Stimulated activated memory B cell treated with anti-CD40 and anti-IgM and Interleukin-4, amounts not matched to agents 10 μg/mL and 1 μg/mL and 100 μg/mL, for 72 hours (primary cell): ENCODE measurements at regions not wholly inside any gene's neighbourhood (a gene's known extent, or its start where the extent isn't known, plus 50 kb on each side); places are given as distances from the start of the nearest gene placed in this dataset.
"Not testable (repeated sequence)": the region's sequence is repeated elsewhere in the genome, so short reads cannot be mapped to it uniquely, and the experiment has no call there.

ENCODE experiments used
- ATAC-seq: fragments of 150-1000 bp; cut with Tn5 transposase; 2 replicates; pipeline ENCODE4 v1.10.0; 2021
- H3K27ac Mint-ChIP-seq: one replicate; pipeline ENCODE4 v1.8.0; 2022; ENCODE audit warnings: mild to moderate bottlenecking, mixed read lengths
- H3K27me3 Mint-ChIP-seq: one replicate; pipeline ENCODE4 v1.8.0; 2022; ENCODE audit warnings: mixed read lengths
- H3K36me3 Mint-ChIP-seq: one replicate; pipeline ENCODE4 v1.8.0; 2022; ENCODE audit warnings: mixed read lengths
- H3K4me1 Mint-ChIP-seq: one replicate; pipeline ENCODE4 v1.8.0; 2022; ENCODE audit warnings: mixed read lengths
- H3K4me3 Mint-ChIP-seq: one replicate; pipeline ENCODE4 v1.8.0; 2022; ENCODE audit warnings: mild to moderate bottlenecking, moderate library complexity, mixed read lengths
- H3K9me3 Mint-ChIP-seq: one replicate; pipeline ENCODE4 v1.8.0; 2022; ENCODE audit warnings: mixed read lengths

- H3K36me3 Mint-ChIP-seq, result no peaks in the 10 kb centered on the region
- no peak overlapping the region for H3K4me3 Mint-ChIP-seq
- H3K4me1 Mint-ChIP-seq, result no peaks in the 10 kb centered on the region
- no peaks in the 10 kb centered on the region for H3K27me3 Mint-ChIP-seq
- no peak for ATAC-seq
- no peak overlapping the region for H3K27ac Mint-ChIP-seq
- H3K9me3 Mint-ChIP-seq, result no peaks in the 10 kb centered on the region
Observed at GRCh38 chr4:57370691-57371090, 260.5 kb upstream of the IGFBP7 start.

- Mint-ChIP-seq H3K4me3 (no peak overlapping the region), H3K27ac (no peak overlapping the region), H3K27me3 (no peaks in the 10 kb centered on the region), H3K36me3 (no peaks in the 10 kb centered on the region), H3K4me1 (no peaks in the 10 kb centered on the region), H3K9me3 (no peaks in the 10 kb centered on the region)
- ATAC-seq, result no peak
Observed at GRCh38 chr4:57369446-57369845, 259.3 kb upstream of the IGFBP7 start.

- no peak overlapping the region for H3K27ac Mint-ChIP-seq
- no peaks in the 10 kb centered on the region for H3K36me3 Mint-ChIP-seq
- peaks cover 1% of the 10 kb centered on the region for H3K9me3 Mint-ChIP-seq
- no peaks in the 10 kb centered on the region for H3K4me1 Mint-ChIP-seq
- ATAC-seq, result no peak
- no peak overlapping the region for H3K4me3 Mint-ChIP-seq
- no peaks in the 10 kb centered on the region for H3K27me3 Mint-ChIP-seq
Observed at GRCh38 chr4:57364255-57364654, 254.1 kb upstream of the IGFBP7 start.

- Mint-ChIP-seq H3K27me3 (no peaks in the 10 kb centered on the region), H3K4me3 (no peak overlapping the region), H3K9me3 (peaks cover 4% of the 10 kb centered on the region), H3K36me3 (no peaks in the 10 kb centered on the region), H3K27ac (no peak overlapping the region), H3K4me1 (no peaks in the 10 kb centered on the region)
- no peak for ATAC-seq
Observed at GRCh38 chr4:57363346-57363745, 253.2 kb upstream of the IGFBP7 start.

GRCh38 chr4:57360681-57361080 lies 250.5 kb upstream of the IGFBP7 start:
- no peak for ATAC-seq
- no peaks in the 10 kb centered on the region for H3K36me3 Mint-ChIP-seq
- H3K4me3 Mint-ChIP-seq, result no peak overlapping the region
- no peak overlapping the region for H3K27ac Mint-ChIP-seq
- no peaks in the 10 kb centered on the region for H3K4me1 Mint-ChIP-seq
- H3K9me3 Mint-ChIP-seq, result peaks cover 4% of the 10 kb centered on the region
- H3K27me3 Mint-ChIP-seq, result no peaks in the 10 kb centered on the region

GRCh38 chr4:57355101-57355665 lies 245.0 kb upstream of the IGFBP7 start:
- no peak overlapping the region for H3K27ac Mint-ChIP-seq
- no peaks in the 10 kb centered on the region for H3K27me3 Mint-ChIP-seq
- no peak for ATAC-seq
- peaks cover 4% of the 10 kb centered on the region for H3K9me3 Mint-ChIP-seq
- no peaks in the 10 kb centered on the region for H3K36me3 Mint-ChIP-seq
- no peaks in the 10 kb centered on the region for H3K4me1 Mint-ChIP-seq
- H3K4me3 Mint-ChIP-seq, result no peak overlapping the region

GRCh38 chr4:57351731-57352130 lies 241.5 kb upstream of the IGFBP7 start:
- Mint-ChIP-seq H3K4me1 (no peaks in the 10 kb centered on the region), H3K27me3 (no peaks in the 10 kb centered on the region), H3K27ac (no peak overlapping the region), H3K36me3 (no peaks in the 10 kb centered on the region), H3K4me3 (no peak overlapping the region), H3K9me3 (no peaks in the 10 kb centered on the region)
- no peak for ATAC-seq

- Mint-ChIP-seq H3K9me3 (peaks cover 2% of the 10 kb centered on the region), H3K4me3 (no peak overlapping the region), H3K27ac (no peak overlapping the region), H3K36me3 (no peaks in the 10 kb centered on the region), H3K4me1 (no peaks in the 10 kb centered on the region), H3K27me3 (no peaks in the 10 kb centered on the region)
- ATAC-seq, result no peak
Observed at GRCh38 chr4:57344296-57344695, 234.1 kb upstream of the IGFBP7 start.

GRCh38 chr4:57342411-57342810 lies 232.2 kb upstream of the IGFBP7 start:
- Mint-ChIP-seq H3K4me3 (no peak overlapping the region), H3K36me3 (no peaks in the 10 kb centered on the region), H3K9me3 (peaks cover 4% of the 10 kb centered on the region), H3K4me1 (no peaks in the 10 kb centered on the region), H3K27me3 (no peaks in the 10 kb centered on the region), H3K27ac (no peak overlapping the region)
- ATAC-seq, result no peak

GRCh38 chr4:57338861-57339260 lies 228.7 kb upstream of the IGFBP7 start:
- not testable (repeated sequence) for H3K9me3 Mint-ChIP-seq, H3K27me3 Mint-ChIP-seq, H3K36me3 Mint-ChIP-seq, ATAC-seq, H3K4me1 Mint-ChIP-seq, H3K27ac Mint-ChIP-seq, H3K4me3 Mint-ChIP-seq

- no peaks in the 10 kb centered on the region for H3K36me3 Mint-ChIP-seq
- no peak for ATAC-seq
- H3K27ac Mint-ChIP-seq, result no peak overlapping the region
- no peaks in the 10 kb centered on the region for H3K4me1 Mint-ChIP-seq
- H3K9me3 Mint-ChIP-seq, result no peaks in the 10 kb centered on the region
- H3K27me3 Mint-ChIP-seq, result no peaks in the 10 kb centered on the region
- no peak overlapping the region for H3K4me3 Mint-ChIP-seq
Observed at GRCh38 chr4:57333684-57334083, 223.5 kb upstream of the IGFBP7 start.

GRCh38 chr4:57331959-57332358 lies 221.8 kb upstream of the IGFBP7 start:
- ATAC-seq, result no peak
- Mint-ChIP-seq H3K4me1 (no peaks in the 10 kb centered on the region), H3K9me3 (peaks cover 2% of the 10 kb centered on the region), H3K27ac (no peak overlapping the region), H3K36me3 (no peaks in the 10 kb centered on the region), H3K27me3 (no peaks in the 10 kb centered on the region), H3K4me3 (no peak overlapping the region)

- ATAC-seq, result no peak
- H3K4me3 Mint-ChIP-seq, result no peak overlapping the region
- H3K27me3 Mint-ChIP-seq, result no peaks in the 10 kb centered on the region
- no peaks in the 10 kb centered on the region for H3K4me1 Mint-ChIP-seq
- H3K27ac Mint-ChIP-seq, result no peak overlapping the region
- peaks cover 2% of the 10 kb centered on the region for H3K9me3 Mint-ChIP-seq
- no peaks in the 10 kb centered on the region for H3K36me3 Mint-ChIP-seq
Observed at GRCh38 chr4:57329279-57329678, 219.1 kb upstream of the IGFBP7 start.

GRCh38 chr4:57324673-57325307 lies 214.6 kb upstream of the IGFBP7 start:
- Mint-ChIP-seq H3K9me3 (peaks cover 6% of the 10 kb centered on the region), H3K4me3 (no peak overlapping the region), H3K27me3 (no peaks in the 10 kb centered on the region), H3K27ac (no peak overlapping the region), H3K36me3 (no peaks in the 10 kb centered on the region), H3K4me1 (no peaks in the 10 kb centered on the region)
- no peak for ATAC-seq

- ATAC-seq, result no peak
- no peak overlapping the region for H3K27ac Mint-ChIP-seq
- peaks cover 4% of the 10 kb centered on the region for H3K9me3 Mint-ChIP-seq
- H3K36me3 Mint-ChIP-seq, result no peaks in the 10 kb centered on the region
- no peak overlapping the region for H3K4me3 Mint-ChIP-seq
- H3K27me3 Mint-ChIP-seq, result no peaks in the 10 kb centered on the region
- no peaks in the 10 kb centered on the region for H3K4me1 Mint-ChIP-seq
Observed at GRCh38 chr4:57320849-57321248, 210.7 kb upstream of the IGFBP7 start.

GRCh38 chr4:57320217-57320616 lies 210.0 kb upstream of the IGFBP7 start:
- H3K27me3 Mint-ChIP-seq, result no peaks in the 10 kb centered on the region
- no peak for ATAC-seq
- no peaks in the 10 kb centered on the region for H3K36me3 Mint-ChIP-seq
- H3K9me3 Mint-ChIP-seq, result peaks cover 4% of the 10 kb centered on the region
- H3K4me1 Mint-ChIP-seq, result no peaks in the 10 kb centered on the region
- H3K4me3 Mint-ChIP-seq, result no peak overlapping the region
- H3K27ac Mint-ChIP-seq, result no peak overlapping the region
